ENCODE measurements at regions not wholly inside any gene's neighbourhood (a gene's known extent, or its start where the extent isn't known, plus 50 kb on each side); places are given as distances from the start of the nearest gene placed in this dataset.

DNA sequence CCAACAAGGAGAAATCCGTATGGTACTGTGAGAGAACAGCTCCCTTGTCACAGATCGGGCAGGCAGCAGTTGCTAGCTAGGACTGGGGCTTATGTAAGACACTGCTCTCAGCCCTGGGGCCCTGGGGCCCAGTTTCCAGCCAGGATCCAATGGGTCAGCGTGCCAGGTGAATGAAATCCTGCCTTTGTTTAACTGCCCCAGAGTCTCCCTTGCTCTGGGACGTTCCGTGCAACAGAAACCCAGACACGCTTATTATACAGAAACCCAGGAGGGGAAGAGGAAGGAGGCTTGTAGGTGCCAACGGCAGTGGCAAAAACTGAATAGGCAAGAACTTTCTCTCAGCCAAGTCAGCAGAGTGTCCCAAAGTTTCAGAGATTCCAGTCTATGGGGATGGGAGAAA lies 110.6 kb downstream of the DIO2 start:
- TF ChIP-seq, protein P1, sequence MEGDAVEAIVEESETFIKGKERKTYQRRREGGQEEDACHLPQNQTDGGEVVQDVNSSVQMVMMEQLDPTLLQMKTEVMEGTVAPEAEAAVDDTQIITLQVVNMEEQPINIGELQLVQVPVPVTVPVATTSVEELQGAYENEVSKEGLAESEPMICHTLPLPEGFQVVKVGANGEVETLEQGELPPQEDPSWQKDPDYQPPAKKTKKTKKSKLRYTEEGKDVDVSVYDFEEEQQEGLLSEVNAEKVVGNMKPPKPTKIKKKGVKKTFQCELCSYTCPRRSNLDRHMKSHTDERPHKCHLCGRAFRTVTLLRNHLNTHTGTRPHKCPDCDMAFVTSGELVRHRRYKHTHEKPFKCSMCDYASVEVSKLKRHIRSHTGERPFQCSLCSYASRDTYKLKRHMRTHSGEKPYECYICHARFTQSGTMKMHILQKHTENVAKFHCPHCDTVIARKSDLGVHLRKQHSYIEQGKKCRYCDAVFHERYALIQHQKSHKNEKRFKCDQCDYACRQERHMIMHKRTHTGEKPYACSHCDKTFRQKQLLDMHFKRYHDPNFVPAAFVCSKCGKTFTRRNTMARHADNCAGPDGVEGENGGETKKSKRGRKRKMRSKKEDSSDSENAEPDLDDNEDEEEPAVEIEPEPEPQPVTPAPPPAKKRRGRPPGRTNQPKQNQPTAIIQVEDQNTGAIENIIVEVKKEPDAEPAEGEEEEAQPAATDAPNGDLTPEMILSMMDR (IDR thresholded peaks at IDR 0.05; ENCODE audit: low read depth, low read length, missing control alignments), result no peak
- no peak overlapping the region for H3K4me3 ChIP-seq (replicated peaks; ENCODE audit: low read depth, low read length)

DNA sequence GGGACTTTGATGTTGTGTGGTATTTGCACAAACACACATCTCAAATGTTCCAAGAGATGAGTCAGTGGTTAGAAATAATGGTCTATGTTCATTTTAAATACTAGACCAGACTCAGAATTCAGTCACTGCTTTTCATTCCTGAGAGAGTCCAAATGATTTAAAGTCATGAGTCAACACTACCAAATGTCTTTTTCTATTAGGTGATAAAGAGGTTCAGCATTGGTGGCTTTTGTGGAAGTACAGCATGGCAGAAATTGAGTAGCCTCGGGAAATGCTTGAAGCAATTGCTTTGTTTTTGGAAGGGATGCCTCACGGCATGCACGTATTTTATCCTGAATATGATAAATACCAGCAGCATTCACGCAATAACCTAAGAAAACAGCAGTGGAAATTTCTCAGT lies 115.7 kb downstream of the DIO2 start:
- no peak overlapping the region for H3K4me3 ChIP-seq (replicated peaks; ENCODE audit: low read depth, low read length)
- TF ChIP-seq, protein P1 (IDR thresholded peaks at IDR 0.05; ENCODE audit: low read depth, low read length, missing control alignments), result no peak
- DNase-seq (ENCODE audit: extremely low read depth, low read depth), result peak; percentile 11

More for the DNA sequence above, 110.6 kb downstream of the DIO2 start:
- DNase-seq (ENCODE audit: extremely low read depth, low read depth), result no peak

DNA sequence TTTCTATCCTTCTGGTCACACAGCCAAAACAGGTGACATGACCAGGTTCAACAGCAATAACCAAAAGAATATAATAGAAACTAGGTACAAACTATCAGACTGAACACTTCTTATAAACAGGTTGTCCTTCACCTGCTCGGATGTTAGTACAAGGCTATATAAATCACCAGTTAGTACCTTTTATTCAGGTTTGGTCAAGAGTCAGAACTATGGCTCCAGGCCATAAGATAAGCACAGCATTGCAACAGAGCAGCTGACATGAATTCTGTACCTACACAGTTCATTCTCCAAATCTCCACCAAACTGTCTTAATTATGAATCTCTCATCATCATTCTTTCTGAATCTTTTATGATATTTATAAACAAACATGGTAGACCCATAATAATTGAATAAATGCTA lies 123.9 kb downstream of the DIO2 start:
- H3K4me3 ChIP-seq (replicated peaks; ENCODE audit: low read depth, low read length), result no peak overlapping the region
- TF ChIP-seq, protein P1 (IDR thresholded peaks at IDR 0.05; ENCODE audit: low read depth, low read length, missing control alignments), result no peak
- DNase-seq (ENCODE audit: extremely low read depth, low read depth), result no peak

DNA sequence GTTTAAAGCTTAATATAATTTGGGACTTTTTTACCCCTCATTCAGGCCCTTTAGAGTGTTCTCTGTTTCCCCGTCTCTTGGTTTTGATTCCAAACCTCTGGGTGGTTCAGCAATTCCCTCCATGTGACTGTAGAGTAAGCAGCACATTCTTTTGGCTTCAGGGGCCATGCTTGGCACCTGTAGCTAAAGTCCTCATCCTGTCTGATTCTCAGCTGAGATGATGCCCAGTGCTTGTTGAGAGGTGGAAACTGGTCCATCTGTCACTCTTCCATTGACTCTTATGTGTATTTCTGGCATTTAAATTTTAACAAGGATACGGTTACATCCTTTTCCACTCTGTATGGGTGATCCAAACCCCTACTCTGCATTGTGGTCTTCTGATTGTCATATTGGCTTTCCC lies 127.1 kb downstream of the DIO2 start:
- no peak overlapping the region for H3K4me3 ChIP-seq (replicated peaks; ENCODE audit: low read depth, low read length)
- TF ChIP-seq, protein P1 (IDR thresholded peaks at IDR 0.05; ENCODE audit: low read depth, low read length, missing control alignments), result no peak
- DNase-seq (ENCODE audit: extremely low read depth, low read depth), result no peak

DNA sequence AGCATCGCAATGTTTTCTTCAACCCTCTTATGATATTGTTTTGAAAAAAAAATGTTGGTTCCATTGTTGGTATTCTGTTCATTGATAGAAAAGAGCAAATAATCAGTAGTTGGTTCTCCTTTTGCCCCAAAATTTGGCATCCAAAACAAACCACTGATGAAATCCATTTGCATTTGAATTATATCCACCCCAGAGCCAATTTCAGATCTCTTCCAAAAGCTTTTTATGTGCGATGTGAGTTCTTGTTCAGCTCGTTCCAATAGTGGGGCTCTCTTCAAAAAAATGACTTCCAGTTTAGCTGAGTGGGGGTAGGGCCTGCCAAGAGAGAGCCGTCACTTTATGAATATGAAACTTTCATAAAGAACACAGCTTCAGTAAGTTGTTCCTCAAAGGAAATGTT lies 130.7 kb downstream of the DIO2 start:
- TF ChIP-seq, protein P1 (IDR thresholded peaks at IDR 0.05; ENCODE audit: low read depth, low read length, missing control alignments), result no peak
- no peak overlapping the region for H3K4me3 ChIP-seq (replicated peaks; ENCODE audit: low read depth, low read length)
- DNase-seq (ENCODE audit: extremely low read depth, low read depth), result no peak

DNA sequence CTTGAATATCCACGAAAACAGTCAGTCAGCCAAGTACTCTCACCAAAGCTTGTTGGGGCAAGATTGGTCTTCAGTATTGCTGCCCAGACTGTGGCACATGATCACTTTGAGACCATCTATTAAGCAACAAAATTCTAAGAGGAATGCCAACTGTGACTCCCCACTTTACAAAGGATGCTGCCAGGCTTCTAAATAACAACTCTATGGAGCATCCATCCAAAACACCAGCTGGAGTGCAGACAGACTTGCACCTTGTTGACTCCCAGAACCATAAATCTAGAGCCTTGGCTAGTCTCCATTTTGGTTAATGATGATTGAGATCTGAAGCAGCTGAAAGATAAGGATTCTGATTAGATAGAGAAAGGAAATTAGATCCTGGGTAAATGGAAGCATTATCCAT lies 132.8 kb downstream of the DIO2 start:
- TF ChIP-seq, protein P1 (IDR thresholded peaks at IDR 0.05; ENCODE audit: low read depth, low read length, missing control alignments), result no peak
- DNase-seq (ENCODE audit: extremely low read depth, low read depth), result no peak
- no peak overlapping the region for H3K4me3 ChIP-seq (replicated peaks; ENCODE audit: low read depth, low read length)

DNA sequence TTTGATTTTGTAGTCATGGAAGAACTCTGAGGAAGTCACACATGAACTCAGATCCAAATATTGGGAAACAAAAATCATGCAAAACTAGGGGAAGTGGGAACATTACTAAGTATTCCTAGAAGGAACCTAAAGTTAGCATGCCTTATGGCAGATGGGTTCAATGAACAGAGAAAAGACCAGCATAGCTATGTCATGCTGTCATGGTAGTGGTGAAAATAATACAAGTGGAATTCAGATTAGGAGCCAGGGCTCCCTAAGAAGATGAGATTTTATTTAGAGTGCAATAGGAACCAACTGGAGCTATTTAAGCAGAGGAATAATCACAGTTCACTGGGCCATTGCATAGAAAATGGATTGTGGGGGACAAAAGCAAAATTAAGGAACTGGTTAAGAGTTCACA lies 134.0 kb downstream of the DIO2 start:
- no peak for DNase-seq (ENCODE audit: extremely low read depth, low read depth)
- TF ChIP-seq, protein P1 (IDR thresholded peaks at IDR 0.05; ENCODE audit: low read depth, low read length, missing control alignments), result no peak
- no peak overlapping the region for H3K4me3 ChIP-seq (replicated peaks; ENCODE audit: low read depth, low read length)

Measured in HFF-Myc (cell line).